DLD1 (cell line): ENCODE measurements at regions not wholly inside any gene's neighbourhood (a gene's known extent, or its start where the extent isn't known, plus 50 kb on each side); places are given as distances from the start of the nearest gene placed in this dataset.
"Not testable (repeated sequence)": the region's sequence is repeated elsewhere in the genome, so short reads cannot be mapped to it uniquely, and the experiment has no call there.

Experiments
- in situ Hi-C: cut with HindIII; loops from 2 replicates; pipeline ENCODE4 v1.10.0; 2017; ENCODE audit warnings: low sequenced_read_pairs

- in situ Hi-C loops = no loop called here
Observed at GRCh38 chrX:13389501-13389900, 69.6 kb upstream of the ATXN3L start.

- in situ Hi-C loops = no loop called here
Observed at GRCh38 chrX:13387666-13388494, 68.0 kb upstream of the ATXN3L start.

DNA sequence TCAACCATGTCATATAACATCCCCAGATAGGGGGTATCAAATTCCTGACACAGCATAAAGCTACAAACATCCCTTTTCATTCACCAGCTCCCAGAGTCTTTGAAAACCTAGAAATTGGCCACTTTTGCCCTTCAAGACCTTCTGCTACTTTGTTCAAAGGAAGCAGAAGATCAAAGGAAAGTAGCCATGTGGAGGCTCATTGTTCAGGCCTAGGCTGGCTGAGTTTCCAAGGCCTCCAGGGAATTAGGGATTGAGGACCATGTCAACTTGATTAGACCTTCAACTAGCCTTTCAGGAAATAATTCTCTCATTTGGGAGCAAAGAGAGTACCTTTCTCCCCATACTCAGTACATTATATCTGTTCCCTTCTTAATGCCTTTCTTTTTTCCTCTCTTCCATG is 66.8 kb upstream of the ATXN3L start:
- in situ Hi-C loops = no loop called here

DNA sequence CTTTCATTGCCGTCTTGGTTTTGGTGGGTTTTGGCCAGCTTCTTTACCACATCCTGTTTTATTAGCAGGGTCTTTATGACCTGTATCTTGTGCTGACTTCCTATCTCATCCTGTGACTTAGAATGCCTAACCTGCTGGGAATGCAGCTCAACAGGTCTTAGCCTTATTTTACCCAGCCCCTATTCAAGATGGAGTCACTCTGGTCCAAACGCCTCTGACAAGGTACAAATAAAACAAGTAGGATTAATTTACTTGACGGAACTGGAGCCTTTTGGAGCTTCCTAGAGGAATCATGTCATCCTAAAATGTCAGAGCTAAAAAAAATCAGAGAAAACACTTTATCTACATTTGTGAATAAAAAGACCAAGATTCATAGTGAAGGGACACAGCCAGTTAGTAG is 66.2 kb upstream of the ATXN3L start:
- in situ Hi-C loops = no loop called here

- in situ Hi-C loops = no loop called here
Observed at GRCh38 chrX:13383907-13384306, 64.1 kb upstream of the ATXN3L start.

DNA sequence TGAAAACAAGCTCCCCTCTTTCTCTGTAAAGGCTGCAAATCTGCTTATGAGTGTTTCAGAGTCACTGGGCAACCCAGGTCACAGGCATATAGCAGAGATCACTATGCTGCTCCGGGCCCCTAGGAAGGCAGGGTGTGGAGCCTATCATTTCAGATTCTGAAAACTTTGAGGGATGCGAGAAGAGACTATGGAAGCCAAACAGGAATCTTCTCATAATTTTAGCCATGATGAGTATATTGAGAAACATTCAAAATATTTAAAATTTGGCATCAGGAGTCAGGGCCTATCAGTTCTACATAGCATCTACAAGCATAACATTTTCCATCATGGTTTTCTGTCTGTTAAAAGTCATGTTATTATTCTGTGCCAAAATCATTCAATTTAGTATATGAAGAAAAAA is 61.7 kb upstream of the ATXN3L start:
- in situ Hi-C loops = no loop called here

DNA sequence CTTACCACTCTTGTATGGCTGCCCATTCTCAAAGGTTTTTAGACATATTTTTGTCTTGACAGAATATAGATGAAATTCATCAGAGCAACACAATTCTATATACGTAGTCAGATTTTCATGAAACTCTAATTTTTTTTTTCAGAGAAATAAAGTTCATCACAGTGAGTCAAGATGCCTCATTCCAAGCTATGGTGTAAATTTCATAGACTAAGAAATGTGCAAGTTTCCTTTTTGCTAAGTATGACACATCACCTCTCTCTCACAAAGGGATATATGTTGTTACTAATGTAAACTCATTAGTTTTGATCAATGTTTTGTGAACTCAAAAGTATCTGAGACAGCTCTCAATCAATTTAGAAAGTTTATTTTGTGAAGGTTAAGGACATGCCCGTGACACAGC is 60.4 kb upstream of the ATXN3L start:
- in situ Hi-C loops = no loop called here

- in situ Hi-C loops = not testable (repeated sequence)
Observed at GRCh38 chrX:13378562-13379518, 59.0 kb upstream of the ATXN3L start.

DNA sequence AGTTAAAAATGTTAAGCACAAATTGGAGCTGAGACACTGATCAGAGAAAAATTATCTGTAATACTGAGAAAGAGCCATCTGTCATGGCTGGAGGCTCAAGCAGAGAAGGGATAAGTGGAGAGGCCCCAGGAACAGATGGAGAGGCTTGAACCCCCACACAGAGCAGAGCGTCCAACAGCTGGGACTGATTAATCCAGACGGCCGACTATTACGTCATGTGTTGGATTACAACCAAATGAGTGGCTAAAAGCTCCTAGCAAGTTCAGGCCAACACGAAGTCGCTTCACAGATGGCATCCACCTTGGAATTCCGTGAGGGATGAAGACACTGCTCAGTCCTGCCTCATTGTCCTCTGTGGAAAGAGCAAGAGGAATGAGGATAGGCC is 57.7 kb upstream of the ATXN3L start:
- in situ Hi-C loops = no loop called here

DNA sequence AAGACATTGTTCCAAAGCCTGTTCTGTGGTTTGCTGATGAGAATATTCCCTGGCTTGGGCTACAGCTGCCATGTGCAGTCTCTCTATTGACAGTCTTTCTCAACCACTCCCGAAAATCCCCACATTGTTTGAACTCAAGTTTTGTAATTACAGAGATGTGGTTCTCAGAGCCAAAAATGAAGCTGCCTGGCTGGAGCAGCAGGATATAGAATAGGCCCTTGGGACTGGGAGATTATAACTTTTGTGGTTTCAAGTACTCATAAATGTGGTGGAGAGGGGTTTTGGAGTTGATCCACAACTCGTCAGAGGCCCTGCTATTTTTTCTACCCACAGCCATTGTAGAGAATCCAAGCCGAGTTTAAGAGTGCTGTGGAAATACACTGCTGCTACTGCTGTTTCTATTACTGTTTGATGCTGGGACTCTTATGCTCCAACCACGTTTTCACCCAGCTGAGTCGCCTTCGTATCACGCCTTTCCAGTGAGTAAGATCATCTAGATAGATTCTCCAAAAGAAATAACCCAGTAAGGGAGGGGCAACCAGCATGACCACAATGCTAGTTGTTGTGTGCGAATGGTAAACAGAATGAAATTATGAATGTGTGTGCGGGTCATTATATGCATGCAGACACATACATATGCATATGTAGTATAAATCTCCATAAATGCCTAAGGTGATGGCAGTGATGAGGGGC is 57.1 kb upstream of the ATXN3L start:
- in situ Hi-C loops = no loop called here

DNA sequence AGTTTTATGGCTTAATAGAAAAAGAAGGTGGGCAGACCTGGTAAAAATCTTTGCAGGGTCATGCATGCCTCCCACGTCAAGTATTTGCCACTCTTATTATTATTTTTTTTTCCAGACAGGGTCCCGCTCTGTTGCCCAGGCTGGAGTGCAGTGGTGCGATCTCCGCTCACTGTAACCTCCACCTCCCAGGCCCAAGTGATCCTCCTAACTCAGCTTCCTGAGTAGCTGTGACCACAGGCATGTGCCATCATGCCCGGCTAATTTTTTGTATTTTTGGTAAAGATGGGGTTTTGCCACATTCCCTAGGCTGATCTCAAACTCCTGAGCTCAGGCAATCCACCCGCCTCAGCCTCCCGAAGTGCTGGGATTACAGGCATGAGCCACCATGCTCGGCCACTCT is 55.7 kb upstream of the ATXN3L start:
- in situ Hi-C loops = not testable (repeated sequence)

DNA sequence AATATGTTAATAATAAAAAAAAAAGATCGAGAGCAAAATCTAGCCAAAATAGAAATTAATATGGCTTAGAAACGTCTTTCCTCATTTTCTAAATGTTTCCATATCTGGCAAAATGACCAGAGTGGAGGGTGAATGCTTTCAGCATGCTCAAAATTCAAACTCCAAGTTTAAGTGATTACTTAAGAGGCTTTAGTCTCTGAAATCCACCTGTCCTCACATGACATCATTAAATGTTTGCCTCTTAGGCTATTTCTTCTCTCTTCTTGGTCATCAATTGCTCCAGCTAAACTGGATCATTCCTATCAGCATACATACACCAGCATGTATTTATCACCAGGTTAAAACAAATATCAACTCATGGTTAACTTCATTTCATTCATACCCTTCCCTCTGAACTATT is 54.5 kb upstream of the ATXN3L start:
- in situ Hi-C loops = no loop called here

DNA sequence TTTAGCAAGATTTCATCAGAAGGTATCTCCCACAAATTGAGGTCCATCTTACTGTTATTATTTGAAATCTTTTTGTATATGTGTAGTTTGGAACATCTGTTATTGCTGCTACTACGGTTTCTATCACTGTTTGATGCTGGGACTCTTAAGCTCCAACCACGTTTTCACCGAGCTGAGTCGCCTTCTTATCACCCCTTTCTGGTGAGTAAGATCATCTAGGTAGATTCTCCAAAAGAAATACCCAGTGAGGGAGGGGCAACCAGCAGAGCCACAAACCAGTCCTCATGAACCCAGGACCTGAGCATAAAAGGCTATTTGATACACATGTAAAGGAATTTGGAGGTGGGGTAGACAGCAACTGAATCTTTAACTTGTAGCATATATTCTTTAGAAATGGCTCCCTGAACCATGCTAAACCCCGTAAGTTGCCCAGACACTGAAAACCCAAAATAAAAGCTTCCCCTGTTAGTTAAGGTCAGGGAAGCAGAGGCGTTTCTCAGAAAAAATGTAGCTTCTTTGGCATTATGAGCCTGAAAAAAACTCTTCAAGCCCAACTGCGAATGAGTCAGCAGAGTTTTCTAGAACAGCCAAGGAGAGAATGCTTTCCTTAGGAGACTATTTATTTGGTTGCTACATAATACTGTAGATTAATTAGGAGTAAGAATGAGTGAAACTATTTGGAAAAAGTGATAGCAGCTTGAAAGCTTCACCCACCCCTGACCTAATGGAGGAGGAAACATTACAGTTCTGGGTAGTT is 53.8 kb upstream of the ATXN3L start:
- in situ Hi-C loops = no loop called here

DNA sequence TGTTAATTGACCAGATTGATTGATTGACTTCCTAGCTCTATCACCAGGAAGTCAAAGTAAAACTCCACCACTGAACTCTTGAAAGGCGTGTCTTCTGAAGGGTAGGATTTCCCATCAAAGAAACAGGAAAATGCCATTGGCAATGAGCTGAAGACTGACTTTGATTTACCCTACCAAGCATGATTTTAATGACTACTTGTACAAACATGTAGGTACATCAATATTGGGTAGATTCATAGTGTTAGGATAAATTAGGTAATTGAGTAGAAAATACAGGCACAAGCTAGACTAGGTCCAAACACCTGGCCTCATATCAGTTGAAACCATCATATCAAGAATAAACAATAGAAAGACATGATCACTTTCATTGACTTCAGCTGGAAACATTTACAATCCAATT is 53.2 kb upstream of the ATXN3L start:
- in situ Hi-C loops = no loop called here

- in situ Hi-C loops = no loop called here
Observed at GRCh38 chrX:13372203-13372980, 52.5 kb upstream of the ATXN3L start.

- in situ Hi-C loops = no loop called here
Observed at GRCh38 chrX:13371186-13371585, 51.3 kb upstream of the ATXN3L start.

GRCh38 chrX:13370713-13371112 is 50.9 kb upstream of the ATXN3L start:
- in situ Hi-C loops = no loop called here
